T-helper 22 cell (primary cell): ENCODE measurements at regions not wholly inside any gene's neighbourhood (a gene's known extent, or its start where the extent isn't known, plus 50 kb on each side); places are given as distances from the start of the nearest gene placed in this dataset.

Experiments used
- DNase-seq: peaks from one replicate; pipeline ENCODE4 v3.0.0-alpha.2; 2020; ENCODE audit warnings: low read depth

- DNase-seq: no peak
These were observed 616.1 kb upstream of the ALCAM start for GRCh38 chr3:104750581-104750980.

- DNase-seq: no peak
These were observed 610.9 kb upstream of the ALCAM start for GRCh38 chr3:104755791-104756190.

GRCh38 chr3:104763007-104763406 lies 603.7 kb upstream of the ALCAM start:
- no peak for DNase-seq

DNA sequence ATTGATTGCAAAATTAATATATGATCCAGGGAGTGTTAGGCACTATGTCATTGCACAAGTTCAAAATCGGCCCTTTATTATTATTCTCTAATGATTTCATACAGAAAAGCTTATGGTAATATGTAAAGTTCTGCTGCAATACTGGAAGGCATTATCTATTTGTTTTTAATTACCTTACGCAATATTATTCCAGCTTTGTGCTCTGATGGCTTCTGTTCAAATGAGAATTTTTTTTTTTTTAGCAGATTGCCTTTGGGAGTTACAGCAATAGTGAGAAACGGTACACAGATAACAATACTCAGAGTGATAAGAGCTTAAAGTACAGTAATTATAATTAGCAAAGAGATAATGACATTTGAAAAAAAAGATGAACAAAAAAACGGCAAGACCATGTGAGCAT lies 602.2 kb upstream of the ALCAM start:
- DNase-seq: no peak

DNA sequence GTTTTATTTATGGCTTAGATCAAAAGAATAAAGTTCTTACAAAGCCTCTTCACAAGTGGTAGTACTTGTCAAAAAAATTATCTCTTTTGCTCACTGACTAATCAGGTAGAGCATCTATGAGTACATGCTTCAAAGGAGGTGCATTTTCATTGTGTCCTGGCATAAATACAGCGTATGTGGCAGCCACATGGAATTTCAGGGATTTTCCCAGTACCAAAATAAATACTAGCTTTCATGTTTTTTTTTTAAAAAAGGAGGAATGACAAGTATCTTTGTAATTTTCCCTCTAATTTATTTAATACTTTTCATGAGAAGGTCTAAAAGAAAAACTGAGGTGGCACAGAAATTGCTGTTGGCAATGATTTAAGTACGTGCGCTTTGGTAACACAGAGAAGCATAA lies 597.8 kb upstream of the ALCAM start:
- DNase-seq: no peak

GRCh38 chr3:104779324-104779723 lies 587.4 kb upstream of the ALCAM start:
- DNase-seq: no peak

DNA sequence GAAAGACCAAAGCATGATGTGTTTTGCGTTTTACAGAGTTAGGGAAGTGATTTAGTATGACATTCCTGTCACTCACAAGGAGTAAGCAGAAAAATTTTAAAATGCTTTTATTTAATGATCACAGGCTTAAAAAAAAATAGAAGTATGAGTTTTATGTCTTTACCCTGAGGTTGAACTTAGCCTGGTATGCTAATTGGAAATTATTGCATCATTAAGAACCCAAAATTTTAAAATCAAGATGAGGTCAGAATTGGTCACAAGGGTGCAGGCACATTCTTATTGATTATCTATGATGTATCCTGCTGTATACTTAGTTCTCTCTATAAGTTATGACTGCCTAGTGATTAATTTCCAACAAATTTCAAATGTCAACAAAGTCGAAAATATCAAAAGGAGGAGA lies 585.6 kb upstream of the ALCAM start:
- DNase-seq: no peak

GRCh38 chr3:104785947-104786346 lies 580.8 kb upstream of the ALCAM start:
- DNase-seq: no peak

- DNase-seq: no peak
These were observed 579.4 kb upstream of the ALCAM start for GRCh38 chr3:104787306-104787705.

- no peak for DNase-seq
These were observed 577.9 kb upstream of the ALCAM start for GRCh38 chr3:104788807-104789206.

DNA sequence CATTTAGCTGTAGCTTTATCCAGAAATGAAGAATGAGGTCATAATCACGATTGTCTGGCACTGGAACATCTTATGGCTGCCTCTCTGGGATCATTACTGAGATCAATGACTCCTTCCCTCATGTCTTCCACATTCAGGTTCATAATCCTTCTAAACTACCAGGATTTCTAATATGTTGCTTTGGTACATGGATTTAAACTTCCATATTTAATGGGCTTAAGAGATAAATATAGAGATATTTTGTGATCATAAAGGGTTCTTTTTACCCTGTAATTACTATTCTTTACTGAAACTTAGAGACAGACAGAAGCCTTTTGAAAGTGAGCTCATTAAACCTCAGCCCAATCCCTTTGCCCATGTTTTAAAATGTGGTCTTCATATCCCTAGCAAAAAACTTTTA lies 575.4 kb upstream of the ALCAM start:
- no peak for DNase-seq

DNA sequence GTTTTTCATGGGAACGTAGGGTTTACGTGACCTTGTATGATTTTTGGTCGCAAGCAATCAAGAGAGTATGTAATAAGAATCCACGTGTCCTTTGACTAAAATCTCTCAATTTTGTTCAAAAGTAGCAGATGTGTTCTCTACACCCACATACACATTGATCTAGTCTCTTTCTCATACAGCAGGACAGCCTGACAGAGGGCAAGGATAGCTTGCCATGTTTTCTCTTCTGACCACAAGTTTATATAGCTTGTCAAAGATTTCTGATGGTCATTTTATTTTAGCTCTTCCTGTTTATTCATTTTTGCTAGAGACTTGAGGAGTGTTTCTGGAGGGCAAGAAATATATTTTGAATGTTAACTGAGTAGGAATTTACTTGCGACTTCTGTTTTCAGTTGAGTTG lies 570.2 kb upstream of the ALCAM start:
- no peak for DNase-seq

DNA sequence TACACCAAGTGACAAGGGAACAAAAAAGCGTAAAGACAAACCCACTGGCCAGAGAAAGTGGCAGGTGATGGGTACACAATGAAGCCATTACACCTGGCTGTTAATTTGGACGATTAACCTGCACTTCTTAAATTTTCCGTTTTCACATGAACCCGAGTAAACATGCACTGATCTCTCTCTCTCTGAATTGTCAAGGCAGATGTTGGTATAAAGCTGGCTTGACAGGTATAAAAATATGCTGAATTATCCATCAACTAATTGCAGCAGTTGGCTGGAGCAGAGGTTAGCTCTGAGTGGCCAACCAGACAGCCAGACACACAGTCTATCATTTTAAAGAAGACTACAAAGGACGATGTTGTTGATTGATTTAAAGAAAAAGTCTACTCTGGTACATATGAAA lies 561.7 kb upstream of the ALCAM start:
- DNase-seq: no peak

GRCh38 chr3:104805508-104805907 lies 561.2 kb upstream of the ALCAM start:
- no peak for DNase-seq

GRCh38 chr3:104810896-104811295 lies 555.8 kb upstream of the ALCAM start:
- DNase-seq: no peak

- DNase-seq: no peak
These were observed 550.7 kb upstream of the ALCAM start for GRCh38 chr3:104816008-104816407.

DNA sequence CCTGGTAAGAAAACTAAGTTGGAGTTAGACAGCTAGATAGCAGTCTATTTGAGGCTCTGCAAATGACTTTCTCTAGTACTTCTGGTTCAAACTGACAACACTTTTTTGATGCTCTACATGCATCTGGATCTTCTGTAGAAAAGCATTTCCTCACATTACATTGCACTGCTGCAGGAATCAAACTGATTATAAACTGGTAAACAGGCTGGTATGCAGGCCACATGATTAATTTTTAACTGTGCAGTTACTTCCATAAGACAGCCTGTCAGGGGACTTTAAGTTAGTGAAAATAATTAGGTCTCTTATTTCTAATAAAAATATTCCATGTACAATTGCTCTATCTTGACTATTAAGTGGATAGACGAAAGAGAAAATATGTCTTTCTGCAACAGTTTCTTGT lies 550.0 kb upstream of the ALCAM start:
- no peak for DNase-seq

GRCh38 chr3:104819333-104819732 lies 547.4 kb upstream of the ALCAM start:
- no peak for DNase-seq

GRCh38 chr3:104820959-104821358 lies 545.8 kb upstream of the ALCAM start:
- DNase-seq: no peak

DNA sequence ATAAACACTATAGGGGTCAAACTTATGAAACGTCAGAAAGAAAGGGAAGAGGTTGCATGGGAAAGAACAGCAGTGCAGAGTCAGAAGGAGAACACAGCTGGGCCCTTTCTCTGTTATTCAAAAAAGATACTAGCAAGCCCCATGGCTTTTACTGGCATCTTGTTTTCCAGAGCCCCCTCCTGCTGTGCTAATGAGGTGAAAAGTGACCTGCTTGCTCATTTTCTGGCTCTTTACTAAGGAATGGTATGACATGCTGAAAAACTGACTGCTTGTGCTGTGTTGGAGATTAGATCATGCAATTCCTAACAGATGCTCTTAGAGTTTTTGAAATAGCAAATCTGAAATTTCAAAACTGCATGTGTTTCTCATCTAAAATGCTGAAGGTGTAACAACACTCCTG lies 541.6 kb upstream of the ALCAM start:
- DNase-seq: no peak

DNA sequence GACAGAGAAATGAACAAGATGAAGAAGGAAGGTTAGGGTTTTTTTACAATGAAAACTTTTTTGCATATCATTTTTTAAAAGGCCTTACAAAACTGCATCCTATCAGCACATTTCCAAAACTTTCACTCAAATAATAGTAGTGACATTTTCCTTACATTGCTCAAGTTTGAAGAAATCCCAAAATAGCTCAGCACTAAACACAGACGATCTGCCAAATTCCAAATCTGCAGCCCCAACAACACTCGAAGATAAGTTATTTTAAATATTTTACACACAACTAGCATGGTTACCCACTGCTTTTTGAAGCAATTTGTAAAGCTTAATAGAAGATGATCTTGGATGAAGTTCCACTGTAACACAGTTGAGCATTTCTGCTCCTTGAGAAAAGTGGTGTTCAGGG lies 535.6 kb upstream of the ALCAM start:
- DNase-seq: no peak

- no peak for DNase-seq
These were observed 534.2 kb upstream of the ALCAM start for GRCh38 chr3:104832530-104832929.

DNA sequence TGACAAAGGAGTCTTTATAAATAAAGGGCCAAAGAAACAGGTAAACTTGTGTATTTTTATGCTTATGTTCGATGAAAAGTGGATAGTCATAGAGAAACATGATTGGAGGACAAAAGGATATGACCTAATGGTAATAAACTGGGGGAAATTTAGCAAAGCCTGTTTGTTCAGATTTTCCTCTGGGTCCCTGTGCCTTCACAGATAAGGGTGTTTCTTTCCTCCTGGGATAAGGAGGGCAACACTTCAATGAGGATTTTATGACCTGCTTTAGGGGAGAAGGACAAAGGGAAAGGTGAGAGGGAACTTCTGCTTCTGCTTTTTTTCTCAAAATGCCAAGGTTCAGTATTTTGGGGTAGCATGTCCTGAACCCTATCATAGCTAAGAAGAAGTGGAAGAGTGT lies 531.3 kb upstream of the ALCAM start:
- DNase-seq: no peak

GRCh38 chr3:104846270-104846669 lies 520.4 kb upstream of the ALCAM start:
- no peak for DNase-seq

GRCh38 chr3:104849070-104849469 lies 517.6 kb upstream of the ALCAM start:
- DNase-seq: no peak
